B cell (primary cell): ENCODE measurements at regions not wholly inside any gene's neighbourhood (a gene's known extent, or its start where the extent isn't known, plus 50 kb on each side); places are given as distances from the start of the nearest gene placed in this dataset.

Experiments
- ATAC-seq: fragments of 200-7000 bp; cut with Tn5 transposase; one replicate; pipeline ENCODE4 v1.10.0; 2021; ENCODE audit warnings: low read depth, mild to moderate bottlenecking, moderate number of reproducible peaks, moderate library complexity
- CTCF ChIA-PET: fragments of 350-600 bp; sonication (Branson Sonifier 250); formaldehyde crosslinking; loops from one replicate; lab custom pipeline; 2021; ENCODE audit warnings: antibody characterized with exemption, inconsistent platforms; lab: Charles Lee
- POLR2A ChIA-PET: fragments of 350-600 bp; sonication (Branson Sonifier 250); formaldehyde crosslinking; loops from one replicate; lab custom pipeline; 2021; ENCODE audit warnings: antibody characterized with exemption; lab: Charles Lee
- DNase-seq: peaks from one replicate; pipeline ENCODE4 v3.0.0; 2013
- H2AFZ ChIP-seq: 2 replicates; pipeline ENCODE4 v1.6.1; 2012; ENCODE audit warnings: mild to moderate bottlenecking, low read depth, low read length; ENCODE audit not compliant: insufficient read depth, poor library complexity, severe bottlenecking
- H3K27ac ChIP-seq, 2 donors: 1 replicate in 1 of 2; 2 replicates in 1 of 2; pipeline ENCODE4 v1.5.1; 2012 to 2013; ENCODE audit warnings: low read length in 2 of 2, mild to moderate bottlenecking in 2 of 2, moderate library complexity in 1 of 2
- H3K27me3 ChIP-seq, 4 experiments: fragments of 200-600 bp in 1 of 4; sonication (generic) in 1 of 4; replicated peaks in 1 of 4; 1 replicate in 2 of 4; 2 replicates in 2 of 4; pipeline versions ENCODE4 v1.6.1 to v1.7.0; 2013 to 2016; ENCODE audit warnings: low read length in 3 of 4, mild to moderate bottlenecking in 2 of 4, mixed read lengths in 1 of 4, moderate library complexity in 1 of 4; ENCODE audit not compliant: insufficient read depth in 4 of 4, control insufficient read depth in 3 of 4; ENCODE audit errors: control extremely low read depth in 1 of 4
- H3K36me3 ChIP-seq, 2 experiments: replicated peaks in 1 of 2; 1 replicate in 1 of 2; 2 replicates in 1 of 2; pipeline versions ENCODE4 v1.6.1 to v1.7.1; 2013; ENCODE audit warnings: low read length in 1 of 2; ENCODE audit not compliant: insufficient read depth in 2 of 2, control insufficient read depth in 1 of 2; ENCODE audit errors: control extremely low read depth in 1 of 2, extremely low read depth in 1 of 2
- H3K4me1 ChIP-seq, 2 donors: fragments of 200-600 bp in 1 of 2; sonication (generic) in 1 of 2; 1 replicate in 1 of 2; 2 replicates in 1 of 2; pipeline versions ENCODE4 v1.5.1 to v1.6.1; 2013 to 2017; ENCODE audit warnings: low read length in 2 of 2; ENCODE audit not compliant: control insufficient read depth in 2 of 2, insufficient read depth in 2 of 2
- H3K4me2 ChIP-seq: replicated peaks from 2 replicates; pipeline ENCODE3; 2012; ENCODE audit warnings: mild to moderate bottlenecking, low read depth, low read length; ENCODE audit not compliant: poor library complexity, severe bottlenecking
- H3K4me3 ChIP-seq, 5 experiments: fragments of 200-600 bp in 1 of 5; sonication (generic) in 1 of 5; 1 replicate in 3 of 5; 2 replicates in 2 of 5; pipeline versions ENCODE4 v1.5.1 to v1.7.0; 2011 to 2016; ENCODE audit warnings: low read length in 4 of 5, mild to moderate bottlenecking in 4 of 5, low read depth in 2 of 5, control low read depth in 1 of 5, moderate library complexity in 1 of 5; ENCODE audit not compliant: insufficient read depth in 1 of 5; ENCODE audit errors: control extremely low read depth in 1 of 5, extremely low read depth in 1 of 5
- H3K79me2 ChIP-seq: fragments of 200-600 bp; sonication (generic); one replicate; pipeline ENCODE4 v1.6.0; 2016; ENCODE audit warnings: low read length; ENCODE audit not compliant: control insufficient read depth, insufficient read depth
- H3K9ac ChIP-seq: fragments of 200-600 bp; sonication (generic); 2 replicates; pipeline ENCODE4 v1.6.1; 2017; ENCODE audit warnings: mild to moderate bottlenecking, low read length, moderate library complexity
- H3K9me3 ChIP-seq, 3 donors: one replicate each; pipeline versions ENCODE4 v1.6.1 to v1.7.1; 2013; ENCODE audit warnings: low read length in 2 of 3; ENCODE audit not compliant: control insufficient read depth in 2 of 3, insufficient read depth in 1 of 3; ENCODE audit errors: control extremely low read depth in 1 of 3
- H4K20me1 ChIP-seq: 2 replicates; pipeline ENCODE4 v1.6.0; 2012; ENCODE audit warnings: mild to moderate bottlenecking, low read length; ENCODE audit not compliant: insufficient read depth, control insufficient read depth, poor library complexity, severe bottlenecking
- H3K27ac Mint-ChIP-seq: one replicate; pipeline ENCODE4 v1.8.0; 2021; ENCODE audit warnings: mixed read lengths
- H3K27me3 Mint-ChIP-seq: one replicate; pipeline ENCODE4 v1.8.0; 2021; ENCODE audit warnings: mixed read lengths
- H3K4me1 Mint-ChIP-seq: one replicate; pipeline ENCODE4 v1.8.0; 2021; ENCODE audit warnings: mixed read lengths
- H3K4me3 Mint-ChIP-seq: one replicate; pipeline ENCODE4 v1.8.0; 2021; ENCODE audit warnings: mixed read lengths
- H3K9me3 Mint-ChIP-seq: one replicate; pipeline ENCODE4 v1.8.0; 2022; ENCODE audit warnings: mixed read lengths; ENCODE audit not compliant: insufficient read depth
- EZH2 ChIP-seq: IDR thresholded peaks from 2 replicates; pipeline ENCODE4 v1.6.1; 2012; ENCODE audit warnings: borderline replicate concordance, low read depth, mild to moderate bottlenecking, moderate library complexity, low read length; ENCODE audit not compliant: insufficient read depth, poor library complexity, severe bottlenecking
- WGBS: methylation state at CpG from one replicate; pipeline ENCODE4 v1.1.5; 2013; ENCODE audit warnings: missing lambda C conversion rate; ENCODE audit not compliant: insufficient coverage; 5-methylcytosine and 5-hydroxymethylcytosine counted together
- intact Hi-C: fragments of 100-400 bp; cut with micrococcal nuclease; formaldehyde crosslinking; loops from one replicate; pipeline ENCODE4 v1.10.0; 2022
- TF ChIP-seq, protein P1 (sequence below): fragments of 200-600 bp; IDR thresholded peaks from one replicate; pipeline ENCODE4 v1.8.0; 2022; ENCODE audit warnings: antibody characterized with exemption, mild to moderate bottlenecking

DNA sequence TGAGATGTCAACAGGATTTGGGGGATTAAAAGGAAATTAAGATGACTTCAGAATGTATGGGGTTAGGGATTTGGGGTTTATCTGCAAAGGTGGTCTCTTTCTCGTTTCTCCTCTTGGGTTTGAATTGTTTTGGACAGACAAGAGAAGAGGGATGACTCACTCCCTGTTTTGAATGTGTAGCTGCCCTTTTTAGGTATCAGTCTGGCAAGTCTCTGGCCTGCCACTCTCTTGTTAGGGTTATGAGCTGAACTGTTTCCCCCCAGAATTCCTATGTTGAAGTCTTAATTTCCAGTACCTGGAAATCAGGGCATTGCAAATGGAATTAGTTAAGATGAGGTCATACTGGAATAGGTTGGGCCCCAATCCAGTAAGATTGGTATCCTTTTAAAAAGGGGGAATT is 291.7 kb downstream of the MEX3B start:
- H3K9ac ChIP-seq, result no peak overlapping the region
- TF ChIP-seq EZH2, result no peak
- TF ChIP-seq, protein P1, sequence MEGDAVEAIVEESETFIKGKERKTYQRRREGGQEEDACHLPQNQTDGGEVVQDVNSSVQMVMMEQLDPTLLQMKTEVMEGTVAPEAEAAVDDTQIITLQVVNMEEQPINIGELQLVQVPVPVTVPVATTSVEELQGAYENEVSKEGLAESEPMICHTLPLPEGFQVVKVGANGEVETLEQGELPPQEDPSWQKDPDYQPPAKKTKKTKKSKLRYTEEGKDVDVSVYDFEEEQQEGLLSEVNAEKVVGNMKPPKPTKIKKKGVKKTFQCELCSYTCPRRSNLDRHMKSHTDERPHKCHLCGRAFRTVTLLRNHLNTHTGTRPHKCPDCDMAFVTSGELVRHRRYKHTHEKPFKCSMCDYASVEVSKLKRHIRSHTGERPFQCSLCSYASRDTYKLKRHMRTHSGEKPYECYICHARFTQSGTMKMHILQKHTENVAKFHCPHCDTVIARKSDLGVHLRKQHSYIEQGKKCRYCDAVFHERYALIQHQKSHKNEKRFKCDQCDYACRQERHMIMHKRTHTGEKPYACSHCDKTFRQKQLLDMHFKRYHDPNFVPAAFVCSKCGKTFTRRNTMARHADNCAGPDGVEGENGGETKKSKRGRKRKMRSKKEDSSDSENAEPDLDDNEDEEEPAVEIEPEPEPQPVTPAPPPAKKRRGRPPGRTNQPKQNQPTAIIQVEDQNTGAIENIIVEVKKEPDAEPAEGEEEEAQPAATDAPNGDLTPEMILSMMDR, result no peak
- intact Hi-C loops, result no loop called here
- no peaks in the 10 kb centered on the region for H3K27me3 ChIP-seq
- no peaks in the 10 kb centered on the region for H3K79me2 ChIP-seq
- H4K20me1 ChIP-seq, result no peaks in the 10 kb centered on the region
- H3K4me2 ChIP-seq, result no peak overlapping the region
- Mint-ChIP-seq H3K27ac (no peak overlapping the region), H3K9me3 (no peaks in the 10 kb centered on the region), H3K4me3 (no peak overlapping the region), H3K4me1 (no peaks in the 10 kb centered on the region), H3K27me3 (peaks cover 8% of the 10 kb centered on the region)
- H3K27ac ChIP-seq, result no peak overlapping the region
- no peaks in the 10 kb centered on the region for H3K4me1 ChIP-seq
- no peak for ATAC-seq
- no peaks in the 10 kb centered on the region for H3K36me3 ChIP-seq
- peaks cover 0 to 5% (median 0%) of the 10 kb centered on the region in 3 donors for H3K9me3 ChIP-seq
- no peak overlapping the region for H3K4me3 ChIP-seq
- no peak for DNase-seq
- 86% methylated on average over 1 of the region's 1 CpG for WGBS
- ChIA-PET CTCF (no interaction called here), POLR2A (no interaction called here)
- no peak overlapping the region for H2AFZ ChIP-seq

DNA sequence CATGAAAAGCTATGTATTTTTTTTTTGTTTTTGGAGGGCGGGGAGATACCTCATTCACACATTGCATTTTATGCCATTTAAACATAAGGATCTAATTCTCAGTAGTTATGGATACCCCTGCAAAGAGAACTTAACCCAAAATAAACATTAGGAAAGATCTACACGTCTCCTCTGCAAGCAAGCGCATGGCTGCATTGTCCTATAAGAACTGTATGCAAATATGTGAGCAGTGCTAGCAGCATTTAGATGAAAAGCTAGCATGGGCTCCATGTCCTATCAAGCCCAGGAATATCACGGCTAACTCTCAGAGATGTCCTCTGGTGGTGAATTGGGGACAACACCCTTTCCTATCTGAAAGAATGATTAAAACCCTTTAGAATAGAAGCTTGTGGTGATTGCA is 292.8 kb downstream of the MEX3B start:
- no peak overlapping the region for H3K4me3 Mint-ChIP-seq
- intact Hi-C loops, result no loop called here
- TF ChIP-seq, protein P1, result no peak
- H2AFZ ChIP-seq, result no peak overlapping the region
- 90% methylated on average over 2 of the region's 4 CpGs for WGBS
- POLR2A ChIA-PET, result no interaction called here
- no peaks in the 10 kb centered on the region for H3K27me3 ChIP-seq
- CTCF ChIA-PET, result no interaction called here
- no peak overlapping the region for H3K9ac ChIP-seq
- no peak overlapping the region for H3K4me2 ChIP-seq
- no peak overlapping the region for H3K4me3 ChIP-seq
- peaks cover 0 to 5% (median 0%) of the 10 kb centered on the region in 3 donors for H3K9me3 ChIP-seq
- no peaks in the 10 kb centered on the region for H3K9me3 Mint-ChIP-seq
- H3K4me1 Mint-ChIP-seq, result no peaks in the 10 kb centered on the region
- no peak for ATAC-seq
- H3K4me1 ChIP-seq, result no peaks in the 10 kb centered on the region
- H3K27me3 Mint-ChIP-seq, result peaks cover 10% of the 10 kb centered on the region
- no peaks in the 10 kb centered on the region for H4K20me1 ChIP-seq
- H3K27ac ChIP-seq, result no peak overlapping the region
- H3K36me3 ChIP-seq, result no peaks in the 10 kb centered on the region
- no peak for DNase-seq
- no peaks in the 10 kb centered on the region for H3K79me2 ChIP-seq
- no peak overlapping the region for H3K27ac Mint-ChIP-seq
